Suppressor macrophage treated with lipopolysaccharide for 1 hour (primary cell): ENCODE measurements at regions not wholly inside any gene's neighbourhood (a gene's known extent, or its start where the extent isn't known, plus 50 kb on each side); places are given as distances from the start of the nearest gene placed in this dataset.
"Not testable (repeated sequence)": the region's sequence is repeated elsewhere in the genome, so short reads cannot be mapped to it uniquely, and the experiment has no call there.

Experiments used
- DNase-seq, 3 donors: peaks; one replicate each; pipeline ENCODE4 v3.0.0-alpha.2; 2020 to 2022

DNA sequence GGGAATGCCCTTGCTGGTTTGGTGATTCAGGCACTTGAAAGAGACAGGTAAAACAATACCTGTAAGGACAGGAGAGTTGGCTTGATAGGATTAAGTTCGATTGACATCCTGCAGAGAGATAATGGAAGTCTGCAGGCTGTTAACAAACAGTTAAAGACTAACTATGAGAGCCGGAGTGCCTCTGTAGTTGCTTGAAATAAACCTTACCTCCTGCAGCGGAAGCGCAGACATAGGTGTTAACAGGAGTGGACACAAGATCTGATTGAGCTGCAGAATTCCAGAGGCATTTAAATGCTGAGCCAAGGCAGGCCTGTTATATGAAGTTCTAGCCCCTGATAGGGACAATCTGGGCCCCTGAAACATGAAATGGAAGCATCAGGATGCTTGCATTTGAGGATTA is 416.7 kb upstream of the MAOA start:
- DNase-seq = no peak

DNA sequence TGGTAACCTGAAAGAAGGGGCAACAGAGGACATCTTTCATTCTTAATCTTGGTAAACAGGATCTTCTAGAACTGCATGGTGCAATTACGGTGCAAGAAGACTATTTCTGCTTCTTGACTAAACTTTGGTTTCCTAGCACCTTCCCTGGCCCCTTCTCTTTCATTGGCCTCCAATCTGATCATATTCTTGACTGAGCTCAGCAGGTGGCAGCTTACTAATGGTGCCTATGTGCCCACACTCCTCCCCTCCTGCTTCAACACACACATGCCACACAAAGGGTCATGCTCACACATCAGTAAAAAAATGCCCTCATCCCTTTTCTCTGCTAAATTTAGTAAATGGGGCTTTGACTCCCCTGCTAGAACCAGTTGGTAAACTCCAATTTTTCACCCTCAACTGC is 400.5 kb upstream of the MAOA start:
- no peak for DNase-seq

DNA sequence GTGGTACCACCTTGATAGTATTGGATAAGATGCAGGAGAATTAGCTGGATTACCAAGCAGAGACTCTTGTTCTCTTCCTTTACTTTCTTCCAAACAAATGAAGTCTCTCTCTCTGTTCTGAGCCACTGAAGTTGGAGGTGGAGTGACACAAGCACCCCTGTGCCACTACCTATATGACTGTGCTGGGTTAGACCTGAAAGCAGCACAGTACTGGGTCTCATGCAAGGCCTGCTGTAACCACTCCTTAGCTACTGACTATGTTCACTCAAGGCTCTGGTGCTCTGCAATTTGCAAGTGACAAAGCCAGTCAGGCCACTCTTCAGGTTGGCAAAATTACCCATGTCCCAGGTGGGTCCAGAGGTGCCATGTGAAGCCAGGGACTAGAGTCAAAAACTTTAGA is 389.6 kb upstream of the MAOA start:
- DNase-seq = no peak

DNA sequence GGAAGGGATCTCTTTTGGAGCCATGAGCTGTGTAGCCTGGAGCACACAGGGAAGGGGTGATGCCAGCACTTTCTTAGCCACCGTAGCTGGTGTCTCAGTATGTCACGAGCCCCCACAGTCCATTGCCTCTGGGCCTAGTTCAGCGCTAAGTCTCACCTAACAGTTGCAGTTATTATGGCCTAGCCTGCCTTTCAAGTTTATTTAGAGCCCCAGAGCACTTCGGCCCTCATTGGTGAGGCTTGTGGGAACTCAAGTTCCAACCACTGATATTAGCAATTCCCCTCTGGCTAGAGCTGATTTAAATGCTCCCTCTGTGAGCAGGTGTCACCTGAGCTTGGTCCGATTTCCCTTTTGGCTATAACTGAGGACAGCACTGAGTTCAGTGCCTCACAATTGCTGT is 388.4 kb upstream of the MAOA start:
- no peak for DNase-seq

DNA sequence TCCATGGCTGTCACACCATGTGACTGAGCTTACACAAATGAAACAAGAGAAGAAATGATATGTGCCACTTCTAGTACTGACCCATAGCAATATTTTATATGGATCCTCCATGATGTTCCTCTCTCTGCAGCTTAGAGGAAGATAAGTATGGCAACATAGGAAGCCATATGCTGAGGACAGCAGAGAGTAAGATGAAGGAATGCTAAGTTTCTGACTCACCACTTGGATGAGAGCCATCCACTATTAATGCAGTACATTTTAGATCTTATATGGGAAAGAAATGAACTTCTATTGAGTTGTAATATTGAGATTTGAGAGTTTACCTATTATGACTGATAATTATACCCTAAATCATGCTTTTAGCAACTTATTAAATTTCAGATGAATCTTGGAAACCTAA is 386.9 kb upstream of the MAOA start:
- DNase-seq = no peak

DNA sequence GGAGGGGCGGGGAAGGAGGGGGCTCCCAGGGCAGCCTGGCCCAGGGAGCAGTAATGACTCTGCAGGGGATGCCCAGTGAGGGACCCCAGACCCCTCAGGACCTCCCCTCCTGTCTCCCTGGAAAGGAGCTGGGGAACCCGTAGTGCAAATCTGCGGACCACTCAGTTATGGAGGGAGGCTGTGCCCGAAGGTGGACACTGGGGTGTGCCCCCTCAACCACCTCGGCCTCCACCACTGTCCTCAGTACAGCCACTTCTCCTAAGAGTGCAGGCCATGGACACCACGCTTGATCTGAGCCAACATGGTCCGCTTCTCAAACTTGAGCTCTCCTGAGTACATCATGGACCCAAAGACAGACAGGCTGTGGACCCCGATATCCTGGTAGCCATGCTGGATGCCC is 378.2 kb upstream of the MAOA start:
- DNase-seq = no peak

DNA sequence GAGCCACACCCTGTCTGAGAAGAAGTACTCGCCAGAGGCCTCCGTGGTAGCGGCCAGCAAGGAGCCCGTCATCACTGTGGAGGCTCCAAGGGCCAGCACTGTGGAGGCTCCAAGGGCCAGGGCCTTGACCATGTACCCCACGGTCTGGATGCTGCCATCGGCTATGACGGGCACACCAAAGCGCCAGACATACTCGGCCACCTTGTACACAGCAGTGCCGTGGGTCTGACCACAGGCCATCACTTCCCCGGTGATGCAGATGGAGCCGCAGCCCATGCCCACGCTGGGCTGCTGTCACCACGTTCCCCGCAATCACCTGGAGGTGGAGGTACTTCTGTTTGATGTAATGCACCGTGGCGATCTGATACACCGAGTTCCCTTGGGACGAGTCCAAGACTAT is 377.7 kb upstream of the MAOA start:
- no peak for DNase-seq

DNA sequence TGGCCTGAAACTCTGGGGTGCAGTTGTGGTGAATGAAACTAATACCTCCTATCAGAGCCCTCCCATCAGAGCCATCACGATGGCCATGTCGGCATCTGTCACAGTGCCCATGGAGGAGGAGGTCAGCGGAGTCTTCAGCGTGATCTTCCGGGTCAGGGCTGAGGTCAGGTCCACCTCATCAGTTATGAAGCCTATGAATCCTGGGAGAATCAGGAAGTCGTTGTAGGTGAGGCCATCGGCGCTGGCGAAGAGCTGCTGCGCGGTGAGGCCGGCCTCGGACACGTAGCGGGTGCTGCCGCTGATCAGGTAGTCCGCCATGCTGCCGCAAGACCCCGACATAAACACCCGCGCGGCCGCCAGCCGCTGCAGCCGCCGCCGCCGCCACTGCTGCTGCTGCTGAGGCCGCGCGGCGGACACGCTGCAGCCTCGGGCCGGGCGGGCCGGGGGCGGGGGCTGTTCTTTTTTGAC is 376.7 kb upstream of the MAOA start:
- no peak for DNase-seq

DNA sequence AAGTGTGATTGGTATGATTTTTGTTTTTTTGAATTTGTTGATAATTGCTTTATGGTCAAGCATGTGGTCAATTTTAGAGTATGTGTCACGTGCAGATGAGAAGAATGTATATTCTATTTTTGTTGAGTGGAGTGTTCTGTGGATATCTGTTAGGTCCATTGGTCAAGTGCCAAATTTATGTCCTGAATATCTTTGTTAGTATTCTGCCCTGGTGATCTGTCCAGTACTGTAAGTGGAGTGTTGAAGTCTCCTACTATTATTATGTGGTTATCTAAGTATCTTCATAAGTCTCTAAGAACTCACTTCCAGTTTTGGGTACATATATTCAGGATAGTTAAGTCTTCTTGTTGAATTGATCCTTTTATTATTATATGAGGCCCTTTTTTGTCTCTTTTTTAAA is 372.9 kb upstream of the MAOA start:
- DNase-seq = no peak

DNA sequence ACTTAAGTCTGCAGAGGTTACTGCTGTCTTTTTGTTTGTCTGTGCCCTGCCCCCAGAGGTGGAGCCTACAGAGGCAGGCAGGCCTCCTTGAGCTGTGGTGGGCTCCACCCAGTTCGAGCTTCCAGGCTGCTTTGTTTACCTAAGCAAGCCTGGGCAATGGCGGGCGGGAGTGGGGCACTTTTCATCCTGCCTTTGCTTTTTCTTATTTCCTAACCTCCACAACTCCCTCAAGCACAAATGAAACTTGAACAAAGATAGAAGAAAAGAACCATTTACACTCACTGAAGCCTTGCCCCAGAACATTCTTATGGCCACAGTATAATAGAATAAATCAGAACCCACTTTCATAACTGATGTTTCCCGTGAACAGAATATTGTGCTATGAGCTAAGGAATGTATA is 344.5 kb upstream of the MAOA start:
- DNase-seq = not testable (repeated sequence)

DNA sequence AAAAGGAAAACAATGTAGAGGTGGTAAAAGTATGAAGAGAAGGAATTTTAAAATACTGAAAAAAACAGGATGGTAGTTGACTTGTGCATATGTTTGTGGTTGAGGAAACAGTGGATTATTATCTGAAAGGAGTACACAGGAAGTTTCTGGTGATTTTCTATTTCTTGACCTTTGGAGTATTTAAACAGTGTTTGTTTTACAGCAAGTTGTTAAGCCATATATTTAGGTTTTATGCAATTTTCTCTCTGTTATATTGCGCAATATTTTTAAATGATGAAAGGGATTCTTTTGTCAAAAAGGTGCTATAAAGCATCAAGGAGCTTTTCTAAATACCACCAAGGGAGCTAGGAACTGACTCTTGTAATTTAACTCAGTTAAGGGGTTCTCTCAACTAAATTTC is 343.1 kb upstream of the MAOA start:
- no peak for DNase-seq

DNA sequence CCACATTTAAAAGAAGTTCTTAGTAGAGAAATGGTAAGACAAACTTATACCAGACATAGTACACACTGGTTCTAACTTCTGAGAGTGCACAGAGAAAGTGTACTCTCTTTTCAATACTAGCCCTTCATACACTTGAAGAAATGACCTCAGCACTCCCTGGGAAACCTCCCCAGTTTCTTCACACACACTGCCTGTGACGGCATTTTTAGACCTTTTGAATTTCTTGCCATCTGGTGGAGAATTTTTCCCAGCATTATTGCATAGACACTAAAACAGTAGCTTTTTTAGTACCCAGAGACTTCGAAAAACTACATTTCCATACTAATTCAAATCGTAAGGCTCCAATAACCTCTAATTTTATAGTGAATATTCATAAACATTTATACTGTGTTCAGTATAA is 341.6 kb upstream of the MAOA start:
- DNase-seq = no peak

DNA sequence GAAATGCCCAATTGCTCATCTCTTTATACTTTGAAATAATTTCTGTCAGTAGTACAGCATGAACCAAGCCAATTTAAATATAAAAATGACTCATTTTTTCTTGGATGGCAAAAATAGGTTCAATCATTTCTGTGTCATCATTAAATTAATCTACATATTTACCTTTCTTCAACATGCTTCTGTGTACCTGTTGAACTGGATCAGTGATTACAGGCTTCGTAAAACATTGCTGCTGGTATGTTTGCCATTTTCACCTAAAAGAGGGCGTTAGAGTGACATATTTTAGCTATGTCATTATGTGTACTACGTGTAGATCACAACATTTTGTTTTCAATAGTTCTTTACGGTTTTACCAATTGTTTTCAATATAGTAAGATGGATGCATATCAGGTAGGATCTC is 340.5 kb upstream of the MAOA start:
- no peak for DNase-seq

DNA sequence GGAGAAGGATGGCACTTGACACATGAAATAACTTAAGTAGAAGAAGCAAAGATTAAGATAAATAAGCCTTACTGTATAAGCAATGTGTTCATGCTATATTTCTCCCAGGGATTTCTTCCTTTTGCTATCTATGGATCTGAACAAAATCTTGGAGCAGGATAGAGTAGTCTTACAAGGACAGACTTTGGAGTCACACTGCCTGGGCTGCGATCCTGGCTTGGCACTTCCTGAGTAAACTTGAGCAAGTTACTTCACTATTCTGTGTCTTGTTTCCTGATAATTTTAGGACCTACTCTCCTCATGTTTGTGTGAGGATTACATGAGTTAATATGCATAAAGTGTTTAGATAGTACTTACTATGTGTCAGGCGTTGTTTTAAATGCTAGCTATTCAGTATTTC is 340.0 kb upstream of the MAOA start:
- no peak for DNase-seq

DNA sequence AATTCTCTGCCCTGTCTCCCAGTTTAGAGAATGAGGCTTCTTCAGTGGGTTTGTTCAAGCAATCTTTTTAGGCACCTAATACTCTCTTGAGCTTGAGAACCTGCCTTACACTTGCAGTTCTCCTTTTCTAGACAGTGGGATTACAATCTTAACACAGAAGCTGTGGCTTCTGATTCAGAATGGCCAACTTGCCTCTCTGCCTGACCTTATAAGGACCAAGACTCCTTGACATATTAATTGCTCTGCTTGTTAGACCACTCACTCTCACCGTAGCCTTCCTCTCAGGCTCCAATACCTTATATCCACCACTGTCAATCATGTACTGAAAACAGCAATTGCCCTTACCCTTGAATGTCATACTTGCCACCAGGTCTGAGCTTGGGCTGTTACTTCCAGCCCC is 338.7 kb upstream of the MAOA start:
- DNase-seq = no peak

DNA sequence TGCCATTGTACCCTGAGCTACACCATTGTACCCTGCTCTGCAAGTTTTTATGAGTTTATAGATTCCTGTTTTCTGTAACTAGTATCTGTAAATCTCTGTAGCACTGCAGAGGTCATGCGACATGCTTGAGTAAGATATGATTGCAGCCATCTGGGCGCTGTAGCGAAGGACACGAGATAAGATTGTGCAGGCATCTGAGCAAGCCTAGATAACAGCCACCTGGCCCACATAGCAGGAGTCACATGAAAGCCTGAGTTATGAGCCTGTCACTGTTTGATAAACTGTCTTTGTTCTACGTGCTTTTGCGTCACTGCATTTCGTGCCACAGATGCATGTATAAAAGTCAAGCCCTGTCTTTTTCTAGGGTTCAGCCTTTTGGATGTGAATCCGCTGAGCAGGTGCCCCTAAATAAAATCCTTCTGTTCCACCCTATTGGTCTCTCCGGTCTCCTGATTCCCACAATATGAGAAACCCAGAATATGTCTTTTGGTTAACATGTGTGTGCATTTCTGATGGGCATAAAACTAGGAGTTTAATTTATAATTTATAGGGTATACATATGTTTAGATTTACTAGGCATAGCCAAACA is 327.6 kb upstream of the MAOA start:
- no peak for DNase-seq

DNA sequence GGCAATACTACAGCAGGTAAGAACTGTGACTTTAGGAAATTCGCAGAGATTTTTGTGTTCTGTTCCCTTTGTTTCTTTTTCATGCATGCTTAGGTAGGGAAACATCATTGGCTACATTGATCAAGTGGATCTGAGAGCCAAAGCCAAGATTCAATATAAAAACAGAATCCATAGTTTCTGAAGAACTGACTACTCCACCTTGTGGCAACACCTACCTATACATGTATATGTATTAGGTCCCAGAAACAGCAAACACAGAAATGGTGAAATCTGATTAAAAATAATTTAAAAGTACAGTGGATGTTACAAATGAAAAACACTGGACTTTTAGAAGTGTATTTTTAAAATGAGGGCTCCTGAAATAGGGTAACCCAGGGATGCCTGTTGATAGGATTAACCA is 322.6 kb upstream of the MAOA start:
- no peak for DNase-seq

DNA sequence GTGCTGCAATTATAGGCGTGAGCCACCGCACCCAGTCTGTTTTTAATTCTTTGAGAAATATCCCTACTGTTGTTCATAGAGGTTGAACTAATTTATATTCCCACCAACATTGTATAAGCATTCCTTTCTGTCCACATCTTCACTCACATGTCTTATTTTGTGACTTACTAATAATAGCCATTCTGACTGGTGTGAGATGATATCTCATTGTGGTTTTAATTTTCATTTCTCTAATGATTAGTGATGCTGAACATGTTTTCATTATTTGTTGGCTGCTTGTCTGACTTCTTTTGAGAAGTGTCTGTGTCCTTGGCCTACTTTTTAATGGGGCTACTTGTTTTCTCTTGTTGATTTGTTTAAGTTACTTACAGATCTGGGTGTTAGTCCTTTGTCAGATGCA is 310.9 kb upstream of the MAOA start:
- DNase-seq = no peak

DNA sequence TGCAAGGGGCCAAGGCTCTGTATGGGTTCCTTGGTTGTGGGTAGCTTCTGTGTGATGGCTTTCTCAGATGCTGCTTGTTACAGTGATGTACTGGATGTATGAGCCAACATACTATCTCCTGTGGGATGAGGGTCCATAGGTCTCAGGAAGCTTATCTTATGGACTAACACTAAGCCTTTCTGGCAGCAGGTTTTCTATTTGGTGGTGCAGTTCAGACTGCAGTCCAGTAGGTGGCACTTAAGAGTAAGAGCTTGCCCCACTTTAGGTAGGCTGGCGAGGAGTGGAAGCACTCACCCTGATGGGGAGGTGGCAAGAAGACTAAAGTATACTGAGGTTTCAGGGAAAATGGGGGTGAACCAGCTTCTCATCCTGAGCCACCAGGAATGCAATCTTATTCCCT is 306.7 kb upstream of the MAOA start:
- peak; percentile 27 to 47 (median 37) for DNase-seq

DNA sequence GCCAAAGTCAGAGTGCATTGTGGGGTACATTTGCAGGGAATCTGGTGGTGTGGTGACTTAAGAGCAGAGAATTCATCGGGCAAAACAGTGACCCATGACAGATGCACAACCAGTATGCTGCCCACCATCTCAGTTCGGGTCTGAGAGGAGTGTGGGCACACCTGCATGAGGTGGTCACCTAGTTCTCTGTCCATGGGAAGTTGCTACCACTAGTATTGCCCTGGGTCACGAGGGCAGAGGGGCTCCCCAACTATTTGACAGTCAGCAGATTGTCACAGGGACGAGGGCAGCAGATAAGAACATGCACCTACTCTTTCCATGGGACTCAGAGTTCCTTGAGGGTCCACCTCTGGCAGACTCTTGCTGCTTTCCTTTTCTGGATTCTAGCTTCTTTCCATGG is 305.2 kb upstream of the MAOA start:
- no peak for DNase-seq

DNA sequence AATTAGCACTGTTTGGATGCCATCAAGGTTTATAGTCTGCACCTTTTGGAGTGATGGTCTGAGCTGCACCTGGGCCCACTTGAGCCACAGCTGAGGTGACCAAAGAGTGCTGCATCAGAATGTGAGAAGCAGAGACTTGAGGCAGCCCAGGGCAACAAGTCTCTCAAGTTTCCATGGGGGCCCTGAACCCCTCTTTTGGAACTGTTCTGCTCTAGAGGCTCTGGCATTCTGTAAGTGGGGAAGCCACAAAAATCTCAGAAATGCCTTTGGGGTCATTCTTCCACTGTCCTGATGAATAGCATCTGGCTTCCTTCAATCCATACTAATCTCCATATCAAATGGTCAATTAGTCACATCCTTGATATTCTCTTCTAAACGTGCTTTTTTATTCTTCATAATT is 298.4 kb upstream of the MAOA start:
- DNase-seq = no peak

DNA sequence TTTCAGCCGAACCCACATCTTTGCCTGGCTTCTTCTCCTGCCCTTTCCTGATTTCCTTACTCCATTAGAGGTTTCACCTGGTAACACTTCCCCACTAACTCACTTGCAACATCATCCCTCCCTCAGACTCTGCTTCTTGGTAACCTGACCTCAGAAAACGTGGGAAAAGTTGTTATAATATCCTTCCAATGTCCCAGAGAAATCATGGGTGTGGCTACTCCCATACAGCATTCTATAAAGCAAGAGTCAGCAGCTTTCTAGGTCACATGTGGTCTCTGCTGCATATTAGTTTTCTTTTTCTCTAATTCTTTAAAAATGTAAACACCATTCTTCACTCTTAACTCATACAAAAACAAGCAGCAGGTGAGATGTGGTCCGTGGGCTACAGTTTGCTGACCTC is 283.1 kb upstream of the MAOA start:
- DNase-seq = no peak

DNA sequence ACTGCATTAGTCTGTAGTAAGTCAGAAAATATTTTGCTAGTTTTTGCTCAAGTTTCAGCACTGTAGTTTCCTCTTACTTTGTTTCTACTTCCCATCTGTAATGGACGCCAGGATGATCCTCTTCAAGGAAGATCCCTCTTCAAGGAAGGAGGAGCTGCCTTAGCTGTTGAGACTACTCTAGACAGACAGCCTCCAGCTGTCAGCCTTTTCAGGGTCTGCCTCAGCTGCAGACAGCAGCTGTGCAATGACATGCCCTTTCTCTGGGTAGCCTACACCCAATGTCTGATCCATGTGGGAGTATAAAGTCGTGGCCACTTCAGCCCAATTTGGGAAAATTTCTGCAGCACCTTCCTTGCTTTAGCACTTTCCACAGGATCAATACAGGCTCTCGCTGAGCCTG is 281.0 kb upstream of the MAOA start:
- no peak for DNase-seq

DNA sequence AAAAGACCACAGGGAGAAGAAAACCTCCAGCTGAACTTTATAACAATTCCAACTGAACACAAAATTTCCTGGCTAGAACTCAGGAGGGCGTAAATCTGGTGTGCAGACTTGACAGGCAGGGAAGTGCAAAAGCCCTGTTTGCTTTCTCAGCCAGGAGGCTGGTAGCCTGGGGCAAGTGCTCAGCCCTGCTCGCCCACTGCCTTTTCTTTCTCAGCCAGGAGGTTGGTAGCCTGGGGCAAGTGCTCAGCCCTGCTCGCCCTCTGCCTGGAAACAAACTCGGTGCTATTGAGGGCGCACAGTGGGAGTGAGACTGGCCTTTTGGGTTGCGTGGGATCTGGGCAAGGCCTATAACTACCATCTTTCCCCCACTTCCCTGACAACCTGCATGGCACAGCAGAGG is 275.4 kb upstream of the MAOA start:
- DNase-seq = no peak

DNA sequence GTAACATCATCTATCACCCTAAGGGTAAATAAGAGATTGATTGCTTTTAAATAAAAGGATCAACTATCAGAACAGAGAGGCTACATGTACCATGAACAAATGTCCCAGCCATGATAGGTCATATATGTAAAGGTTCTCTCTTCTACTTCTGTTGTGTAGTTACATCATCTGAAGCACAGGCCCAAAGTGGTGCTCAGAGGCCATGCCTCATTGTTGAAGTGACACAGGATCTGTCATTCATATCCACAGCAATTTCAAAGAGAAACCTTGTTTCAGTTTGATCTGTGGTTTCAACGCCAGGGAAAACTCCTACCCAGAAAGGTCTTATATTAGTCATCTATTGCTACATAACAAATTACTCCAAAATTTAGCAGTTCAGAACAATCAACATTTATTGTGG is 269.2 kb upstream of the MAOA start:
- no peak for DNase-seq

DNA sequence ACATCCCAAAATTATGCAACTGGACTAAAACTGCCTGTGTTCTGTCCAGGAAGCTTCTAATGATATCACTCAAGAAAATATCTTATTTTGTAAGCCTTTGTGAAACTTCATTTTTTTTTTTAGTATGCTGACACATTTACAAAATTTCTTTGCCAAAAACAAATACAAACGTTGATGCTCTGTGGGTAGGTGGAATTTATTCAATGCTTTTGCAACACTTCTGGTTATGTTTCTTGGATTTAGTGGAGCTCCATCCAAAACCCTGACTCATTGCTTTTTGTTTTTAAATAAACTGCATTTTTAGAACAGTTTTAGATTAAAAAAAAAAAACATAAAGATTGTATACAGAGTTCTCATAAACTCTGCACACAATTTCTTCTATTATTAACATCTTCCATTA is 250.9 kb upstream of the MAOA start:
- DNase-seq = no peak
